HCT116 (cell line): ENCODE measurements at regions not wholly inside any gene's neighbourhood (a gene's known extent, or its start where the extent isn't known, plus 50 kb on each side); places are given as distances from the start of the nearest gene placed in this dataset.

ENCODE experiments used
- EZH2 ChIP-seq: fragments of 200-600 bp; sonication (generic); IDR thresholded peaks from 2 replicates; pipeline ENCODE4 v1.6.1; 2017; ENCODE audit warnings: antibody characterized with exemption, mixed run types
- FOSL1 ChIP-seq: IDR thresholded peaks from 2 replicates; pipeline ENCODE4 v1.6.1; 2012; ENCODE audit warnings: low read depth
- JUND ChIP-seq: IDR thresholded peaks from 2 replicates; pipeline ENCODE4 v1.6.1; 2012
- POLR2A ChIP-seq: IDR thresholded peaks from 2 replicates; pipeline ENCODE4 v1.7.0; 2011; ENCODE audit warnings: borderline replicate concordance; ENCODE audit not compliant: insufficient read depth, insufficient read length; ENCODE audit errors: extremely low read depth
- POLR2AphosphoS5 ChIP-seq: IDR thresholded peaks from 2 replicates; pipeline ENCODE4 v1.6.1; 2011; ENCODE audit warnings: mild to moderate bottlenecking, low read depth, low read length, moderate library complexity
- ZNF274 ChIP-seq: fragments of 200-500 bp; sonication (Bioruptor generic); IDR thresholded peaks from 2 replicates; pipeline ENCODE4 v1.6.1; 2014; ENCODE audit warnings: mild to moderate bottlenecking, low read depth, low read length, inconsistent platforms
- TF ChIP-seq, protein P1 (sequence below), 3 experiments: fragments of 200-600 bp in 1 of 3; sonication (generic) in 1 of 3; IDR thresholded peaks in 2 of 3; conservative IDR thresholded peaks in 1 of 3; 2 replicates each; pipeline ENCODE4 v1.5.1; 2012 to 2017; ENCODE audit warnings: low read depth in 2 of 3, low read length in 2 of 3, antibody characterized with exemption in 1 of 3, borderline replicate concordance in 1 of 3, control low read depth in 1 of 3, mild to moderate bottlenecking in 1 of 3, mixed read lengths in 1 of 3, mixed run types in 1 of 3, moderate library complexity in 1 of 3; ENCODE audit not compliant: insufficient read depth in 1 of 3

DNA sequence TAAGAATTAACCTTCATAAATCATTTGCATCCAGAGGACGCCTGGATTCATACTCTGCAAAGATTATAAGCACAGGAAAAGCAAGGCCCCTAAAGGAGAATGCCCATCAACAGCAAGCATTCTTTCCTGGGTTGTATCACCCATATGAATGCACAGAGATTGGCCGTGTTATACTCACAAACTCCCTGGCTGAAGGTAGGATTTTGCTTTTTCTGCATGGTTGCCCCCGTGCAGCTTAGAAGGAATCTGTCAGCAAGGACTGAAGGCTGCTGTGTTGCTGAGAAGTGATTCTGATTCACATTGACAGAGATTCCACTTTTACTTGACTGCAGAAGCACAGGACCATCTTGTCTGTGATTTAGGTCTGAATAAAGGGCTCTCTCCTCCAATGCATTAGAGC, 283.0 kb downstream of the LRRIQ3 start:
- TF ChIP-seq, protein P1, sequence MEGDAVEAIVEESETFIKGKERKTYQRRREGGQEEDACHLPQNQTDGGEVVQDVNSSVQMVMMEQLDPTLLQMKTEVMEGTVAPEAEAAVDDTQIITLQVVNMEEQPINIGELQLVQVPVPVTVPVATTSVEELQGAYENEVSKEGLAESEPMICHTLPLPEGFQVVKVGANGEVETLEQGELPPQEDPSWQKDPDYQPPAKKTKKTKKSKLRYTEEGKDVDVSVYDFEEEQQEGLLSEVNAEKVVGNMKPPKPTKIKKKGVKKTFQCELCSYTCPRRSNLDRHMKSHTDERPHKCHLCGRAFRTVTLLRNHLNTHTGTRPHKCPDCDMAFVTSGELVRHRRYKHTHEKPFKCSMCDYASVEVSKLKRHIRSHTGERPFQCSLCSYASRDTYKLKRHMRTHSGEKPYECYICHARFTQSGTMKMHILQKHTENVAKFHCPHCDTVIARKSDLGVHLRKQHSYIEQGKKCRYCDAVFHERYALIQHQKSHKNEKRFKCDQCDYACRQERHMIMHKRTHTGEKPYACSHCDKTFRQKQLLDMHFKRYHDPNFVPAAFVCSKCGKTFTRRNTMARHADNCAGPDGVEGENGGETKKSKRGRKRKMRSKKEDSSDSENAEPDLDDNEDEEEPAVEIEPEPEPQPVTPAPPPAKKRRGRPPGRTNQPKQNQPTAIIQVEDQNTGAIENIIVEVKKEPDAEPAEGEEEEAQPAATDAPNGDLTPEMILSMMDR (IDR thresholded peaks at IDR 0.05 in 2 of 3, conservative IDR thresholded peaks at IDR 0.05 in 1 of 3; ENCODE audit: borderline replicate concordance in 1 of 3, insufficient read depth in 1 of 3, low read depth in 2 of 3, low read length in 2 of 3) = no peak
- no peak for TF ChIP-seq POLR2A
- TF ChIP-seq EZH2 = no peak
- TF ChIP-seq ZNF274 = no peak
- TF ChIP-seq POLR2AphosphoS5 = no peak
- no peak for TF ChIP-seq JUND
- TF ChIP-seq FOSL1 = no peak
